GM03348 (cell line): ENCODE measurements at regions not wholly inside any gene's neighbourhood (a gene's known extent, or its start where the extent isn't known, plus 50 kb on each side); places are given as distances from the start of the nearest gene placed in this dataset.

Experiments used
- DNase-seq: peaks from one replicate; pipeline ENCODE4 v3.0.0; 2012; ENCODE audit warnings: low spot score

- no peak for DNase-seq
These were observed 84.9 kb upstream of the GLIS3 start for GRCh38 chr9:4384750-4385149.

- peak; percentile 58 for DNase-seq
These were observed 83.0 kb upstream of the GLIS3 start for GRCh38 chr9:4382722-4383317.

- DNase-seq = no peak
These were observed 81.9 kb upstream of the GLIS3 start for GRCh38 chr9:4381744-4382143.

- DNase-seq = no peak
These were observed 80.5 kb upstream of the GLIS3 start for GRCh38 chr9:4380406-4380805.

- peak; percentile 78 for DNase-seq
These were observed 75.7 kb upstream of the GLIS3 start for GRCh38 chr9:4375424-4376200.

GRCh38 chr9:4371108-4371507, 71.2 kb upstream of the GLIS3 start:
- peak; percentile 78 for DNase-seq

GRCh38 chr9:4370501-4370900, 70.6 kb upstream of the GLIS3 start:
- DNase-seq = no peak

GRCh38 chr9:4366591-4367330, 66.9 kb upstream of the GLIS3 start:
- DNase-seq = peak; percentile 71

GRCh38 chr9:4365055-4365454, 65.2 kb upstream of the GLIS3 start:
- DNase-seq = no peak

GRCh38 chr9:4362281-4362680, 62.4 kb upstream of the GLIS3 start:
- DNase-seq = no peak

- no peak for DNase-seq
These were observed 59.1 kb upstream of the GLIS3 start for GRCh38 chr9:4359016-4359415.

- no peak for DNase-seq
These were observed 58.1 kb upstream of the GLIS3 start for GRCh38 chr9:4357929-4358328.

GRCh38 chr9:4356306-4356705, 56.4 kb upstream of the GLIS3 start:
- DNase-seq = no peak

GRCh38 chr9:4353236-4353635, 53.4 kb upstream of the GLIS3 start:
- DNase-seq = no peak

- DNase-seq = no peak
These were observed 50.0 kb upstream of the GLIS3 start for GRCh38 chr9:4349816-4350418.
